ENCODE measurements at regions not wholly inside any gene's neighbourhood (a gene's known extent, or its start where the extent isn't known, plus 50 kb on each side); places are given as distances from the start of the nearest gene placed in this dataset.

- Histone ChIP-seq H3K4me1 (ENCODE audit: insufficient read depth) (no peaks in the 10 kb centered on the region), H3K9me3 (ENCODE audit: low read depth) (no peaks in the 10 kb centered on the region), H3K27me3 (no peaks in the 10 kb centered on the region), H4K20me1 (ENCODE audit: insufficient read depth, poor library complexity, severe bottlenecking) (no peaks in the 10 kb centered on the region), H3K9me2 (replicated peaks; ENCODE audit: insufficient read depth) (no peaks in the 10 kb centered on the region), H2AFZ (no peak overlapping the region), H3K79me2 (no peaks in the 10 kb centered on the region), H3K36me3 (replicated peaks; ENCODE audit: insufficient read depth, low read depth) (no peaks in the 10 kb centered on the region), H3K4me3 (no peak overlapping the region), H3K27ac (no peak overlapping the region), H3K4me2 (no peak overlapping the region)
- DNase-seq (ENCODE audit: low spot score), result no peak
- TF ChIP-seq EZH2phosphoT487 (IDR thresholded peaks at IDR 0.05; ENCODE audit: low read depth, severe bottlenecking, unreplicated experiment) (no peak), EZH2 (IDR thresholded peaks at IDR 0.05; ENCODE audit: borderline replicate concordance) (no peak), CTCF (IDR thresholded peaks at IDR 0.05; ENCODE audit: poor library complexity) (no peak)
- 70% methylated on average over 1 of the region's 1 CpG for WGBS (ENCODE audit: low lambda C conversion rate, missing lambda C conversion rate)
These were observed 181.2 kb downstream of the PLPPR4 start for GRCh38 chr1:99445486-99445885.

GRCh38 chr1:99447721-99448120 lies 183.4 kb downstream of the PLPPR4 start:
- no peak for DNase-seq (ENCODE audit: low spot score)
- H2AFZ ChIP-seq, result no peak overlapping the region
- no peaks in the 10 kb centered on the region for H3K9me2 ChIP-seq (replicated peaks; ENCODE audit: insufficient read depth)
- no peaks in the 10 kb centered on the region for H3K27me3 ChIP-seq
- no peak overlapping the region for H3K27ac ChIP-seq
- H3K79me2 ChIP-seq, result no peaks in the 10 kb centered on the region
- no peaks in the 10 kb centered on the region for H4K20me1 ChIP-seq (ENCODE audit: insufficient read depth, poor library complexity, severe bottlenecking)
- H3K4me3 ChIP-seq, result no peak overlapping the region
- no peaks in the 10 kb centered on the region for H3K36me3 ChIP-seq (replicated peaks; ENCODE audit: insufficient read depth, low read depth)
- no peak overlapping the region for H3K4me2 ChIP-seq
- no peaks in the 10 kb centered on the region for H3K9me3 ChIP-seq (ENCODE audit: low read depth)
- H3K4me1 ChIP-seq (ENCODE audit: insufficient read depth), result no peaks in the 10 kb centered on the region
- TF ChIP-seq EZH2phosphoT487 (IDR thresholded peaks at IDR 0.05; ENCODE audit: low read depth, severe bottlenecking, unreplicated experiment) (no peak), EZH2 (IDR thresholded peaks at IDR 0.05; ENCODE audit: borderline replicate concordance) (no peak), CTCF (IDR thresholded peaks at IDR 0.05; ENCODE audit: poor library complexity) (no peak)

GRCh38 chr1:99455760-99456159 lies 190.2 kb upstream of the PALMD start:
- no peaks in the 10 kb centered on the region for H3K9me2 ChIP-seq (replicated peaks; ENCODE audit: insufficient read depth)
- DNase-seq (ENCODE audit: low spot score), result no peak
- H3K9me3 ChIP-seq (ENCODE audit: low read depth), result no peaks in the 10 kb centered on the region
- no peaks in the 10 kb centered on the region for H4K20me1 ChIP-seq (ENCODE audit: insufficient read depth, poor library complexity, severe bottlenecking)
- no peaks in the 10 kb centered on the region for H3K4me1 ChIP-seq (ENCODE audit: insufficient read depth)
- no peak overlapping the region for H3K4me2 ChIP-seq
- no peak overlapping the region for H3K27ac ChIP-seq
- H3K79me2 ChIP-seq, result no peaks in the 10 kb centered on the region
- TF ChIP-seq CTCF (IDR thresholded peaks at IDR 0.05; ENCODE audit: poor library complexity) (no peak), EZH2 (IDR thresholded peaks at IDR 0.05; ENCODE audit: borderline replicate concordance) (no peak), EZH2phosphoT487 (IDR thresholded peaks at IDR 0.05; ENCODE audit: low read depth, severe bottlenecking, unreplicated experiment) (no peak)
- no peak overlapping the region for H3K4me3 ChIP-seq
- H3K36me3 ChIP-seq (replicated peaks; ENCODE audit: insufficient read depth, low read depth), result no peaks in the 10 kb centered on the region
- WGBS (ENCODE audit: low lambda C conversion rate, missing lambda C conversion rate), result 86% methylated on average over 3 of the region's 3 CpGs
- no peaks in the 10 kb centered on the region for H3K27me3 ChIP-seq
- H2AFZ ChIP-seq, result no peak overlapping the region

- no peak for DNase-seq (ENCODE audit: low spot score)
- H3K9me2 ChIP-seq (replicated peaks; ENCODE audit: insufficient read depth), result no peaks in the 10 kb centered on the region
- H2AFZ ChIP-seq, result no peak overlapping the region
- no peaks in the 10 kb centered on the region for H3K9me3 ChIP-seq (ENCODE audit: low read depth)
- no peaks in the 10 kb centered on the region for H3K4me1 ChIP-seq (ENCODE audit: insufficient read depth)
- H3K27me3 ChIP-seq, result no peaks in the 10 kb centered on the region
- WGBS (ENCODE audit: low lambda C conversion rate, missing lambda C conversion rate), result 92% methylated on average over 5 of the region's 5 CpGs
- no peaks in the 10 kb centered on the region for H4K20me1 ChIP-seq (ENCODE audit: insufficient read depth, poor library complexity, severe bottlenecking)
- H3K4me3 ChIP-seq, result no peak overlapping the region
- H3K27ac ChIP-seq, result no peak overlapping the region
- TF ChIP-seq CTCF (IDR thresholded peaks at IDR 0.05; ENCODE audit: poor library complexity) (no peak), EZH2phosphoT487 (IDR thresholded peaks at IDR 0.05; ENCODE audit: low read depth, severe bottlenecking, unreplicated experiment) (no peak), EZH2 (IDR thresholded peaks at IDR 0.05; ENCODE audit: borderline replicate concordance) (no peak)
- H3K79me2 ChIP-seq, result no peaks in the 10 kb centered on the region
- H3K36me3 ChIP-seq (replicated peaks; ENCODE audit: insufficient read depth, low read depth), result no peaks in the 10 kb centered on the region
- H3K4me2 ChIP-seq, result no peak overlapping the region
These were observed 189.4 kb upstream of the PALMD start for GRCh38 chr1:99456536-99456935.
